VCaP (cell line): ENCODE measurements at regions not wholly inside any gene's neighbourhood (a gene's known extent, or its start where the extent isn't known, plus 50 kb on each side); places are given as distances from the start of the nearest gene placed in this dataset.

Experiments
- H3K27ac ChIP-seq: fragments of 450-650 bp; 2 replicates; pipeline ENCODE4 v1.5.1; 2017
- CTCF ChIP-seq: fragments of 450-650 bp; conservative IDR thresholded peaks from 2 replicates; pipeline ENCODE4 v1.5.1; 2017; ENCODE audit warnings: mild to moderate bottlenecking, moderate library complexity

- H3K27ac ChIP-seq, result no peak overlapping the region
- TF ChIP-seq CTCF, result no peak
Measured at GRCh38 chr4:31375936-31376335, 655.8 kb downstream of the PCDH7 start.

GRCh38 chr4:31379364-31379763 is 659.2 kb downstream of the PCDH7 start:
- TF ChIP-seq CTCF, result no peak
- H3K27ac ChIP-seq, result no peak overlapping the region

DNA sequence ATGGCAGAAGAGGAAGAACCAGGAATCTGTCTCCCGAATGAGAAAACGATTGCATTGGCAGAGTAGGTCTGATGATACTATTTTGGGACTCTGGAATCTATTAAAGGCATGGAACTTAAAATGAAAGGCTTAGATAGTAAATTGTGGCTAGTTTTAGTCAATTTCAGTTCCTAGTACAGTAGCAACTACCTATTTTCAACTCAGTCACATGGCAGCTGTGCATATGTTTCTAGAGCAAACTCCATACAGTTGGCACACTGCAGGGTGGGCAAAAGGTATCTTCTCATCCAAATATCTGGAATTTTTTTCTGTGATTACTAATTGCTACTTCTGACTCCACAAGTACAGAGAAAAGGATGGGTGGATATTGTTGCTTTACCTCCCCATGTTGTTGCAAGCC is 663.6 kb downstream of the PCDH7 start:
- H3K27ac ChIP-seq, result no peak overlapping the region
- no peak for TF ChIP-seq CTCF

DNA sequence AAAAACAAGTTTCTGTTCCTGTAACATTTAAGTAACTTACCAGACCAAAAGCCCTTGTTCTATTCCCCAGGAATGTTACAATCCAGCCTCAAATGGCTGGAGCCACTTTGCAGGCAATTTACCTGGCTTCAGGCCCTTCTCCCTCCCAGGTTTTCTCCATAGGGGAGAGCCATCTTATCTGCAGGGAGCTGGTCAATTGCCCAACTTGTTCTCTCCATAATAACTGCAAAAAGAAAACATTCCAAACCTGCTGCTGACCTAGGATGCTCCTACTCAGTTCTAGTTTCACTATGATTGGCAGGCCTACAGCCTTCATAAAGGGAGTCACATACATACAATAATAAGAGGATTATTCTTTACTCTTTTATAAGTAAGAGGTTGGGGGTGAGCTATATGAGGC is 670.7 kb downstream of the PCDH7 start:
- TF ChIP-seq CTCF, result no peak
- H3K27ac ChIP-seq, result peak overlapping the region; percentile 45

- H3K27ac ChIP-seq, result peak overlapping the region; percentile 45
- TF ChIP-seq CTCF, result no peak
Measured at GRCh38 chr4:31391976-31392375, 671.8 kb downstream of the PCDH7 start.

DNA sequence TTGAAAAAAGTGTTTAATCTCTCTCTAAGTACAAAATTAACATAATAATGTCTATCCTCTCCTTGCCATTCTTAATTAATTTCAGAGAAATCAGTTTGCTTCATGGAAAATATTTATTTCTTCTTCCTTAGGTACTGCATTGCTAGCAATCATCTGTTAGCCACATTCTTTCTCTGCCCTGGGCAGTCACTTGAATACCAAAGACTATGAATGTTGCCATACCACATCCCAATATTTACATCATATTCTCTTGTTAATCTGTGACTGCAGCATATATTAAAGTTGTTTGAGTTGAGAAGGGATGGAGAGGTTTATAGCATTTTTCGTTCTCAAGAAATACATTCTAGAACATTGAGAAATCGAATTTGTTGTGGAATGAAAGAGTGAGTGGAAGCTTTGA is 672.8 kb downstream of the PCDH7 start:
- peak overlapping the region; percentile 45 for H3K27ac ChIP-seq
- no peak for TF ChIP-seq CTCF

DNA sequence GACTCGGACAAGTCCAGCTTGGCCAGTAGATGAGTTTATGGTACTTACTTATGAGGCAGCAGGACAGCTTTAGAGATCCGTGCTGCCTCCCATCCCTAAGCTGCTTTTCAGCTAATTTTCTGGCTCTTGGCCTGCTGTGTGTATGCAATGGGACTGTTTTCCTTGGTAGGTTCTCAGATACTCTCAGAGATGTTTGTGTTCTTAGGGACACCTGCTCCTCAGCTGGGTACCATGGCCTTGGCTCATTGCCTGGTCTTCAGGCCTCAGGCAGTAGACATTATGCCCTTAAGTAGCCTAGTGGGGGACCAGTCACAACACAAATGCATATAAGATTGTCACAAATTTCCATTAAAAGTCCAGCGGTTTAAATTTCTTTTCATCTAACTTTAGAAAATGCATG is 688.0 kb downstream of the PCDH7 start:
- TF ChIP-seq CTCF, result no peak
- H3K27ac ChIP-seq, result no peak overlapping the region

GRCh38 chr4:31411565-31411964 is 691.4 kb downstream of the PCDH7 start:
- TF ChIP-seq CTCF, result no peak
- peak overlapping the region; percentile 37 for H3K27ac ChIP-seq
